ENCODE measurements at regions not wholly inside any gene's neighbourhood (a gene's known extent, or its start where the extent isn't known, plus 50 kb on each side); places are given as distances from the start of the nearest gene placed in this dataset.
"Not testable (repeated sequence)": the region's sequence is repeated elsewhere in the genome, so short reads cannot be mapped to it uniquely, and the experiment has no call there.

GRCh38 chr3:196141866-196142201 lies 59.9 kb upstream of the TFRC start:
- intact Hi-C loops (cut with DNase I; ENCODE audit: low total_unique reads), result no loop called here
- H3K4me3 ChIP-seq (ENCODE audit: low read depth, poor library complexity, severe bottlenecking), result no peak overlapping the region
- DNase-seq (ENCODE audit: low spot score in 2 of 2), result no peak
- 53% methylated on average over 6 of the region's 6 CpGs for WGBS, 2 donors
- TF ChIP-seq CTCF (IDR thresholded peaks at IDR 0.05) (no peak), POLR2A (IDR thresholded peaks at IDR 0.05) (no peak)

GRCh38 chr3:196141052-196141865 lies 59.4 kb upstream of the TFRC start:
- no peak overlapping the region for H3K4me3 ChIP-seq (ENCODE audit: low read depth, poor library complexity, severe bottlenecking)
- TF ChIP-seq POLR2A (IDR thresholded peaks at IDR 0.05) (no peak), CTCF (IDR thresholded peaks at IDR 0.05) (no peak)
- intact Hi-C loops (cut with DNase I; ENCODE audit: low total_unique reads), result no loop called here
- 78 to 79% methylated on average over 15 of the region's 15 CpGs for WGBS, 2 donors
- DNase-seq (ENCODE audit: low spot score in 2 of 2), result no peak

- no peak overlapping the region for H3K4me3 ChIP-seq (ENCODE audit: low read depth, poor library complexity, severe bottlenecking)
- 45 to 50% methylated on average over 12 of the region's 12 CpGs for WGBS, 2 donors
- intact Hi-C loops (cut with DNase I; ENCODE audit: low total_unique reads), result no loop called here
- DNase-seq (ENCODE audit: low spot score in 2 of 2), result no peak
- TF ChIP-seq POLR2A (IDR thresholded peaks at IDR 0.05) (no peak), CTCF (IDR thresholded peaks at IDR 0.05) (no peak)
Observed at GRCh38 chr3:196140224-196140623, 58.3 kb upstream of the TFRC start.

GRCh38 chr3:196139281-196139680 lies 57.4 kb upstream of the TFRC start:
- H3K4me3 ChIP-seq (ENCODE audit: low read depth, poor library complexity, severe bottlenecking), result no peak overlapping the region
- no peak for DNase-seq (ENCODE audit: low spot score in 2 of 2)
- TF ChIP-seq CTCF (IDR thresholded peaks at IDR 0.05), result no peak
- intact Hi-C loops (cut with DNase I; ENCODE audit: low total_unique reads), result no loop called here
- WGBS, 2 donors, result 76 to 91% methylated on average over 7 of the region's 7 CpGs

- 44 to 53% methylated on average over 12 of the region's 12 CpGs for WGBS, 2 donors
- DNase-seq (ENCODE audit: low spot score in 2 of 2), result no peak
- no peak for TF ChIP-seq POLR2A (IDR thresholded peaks at IDR 0.05)
- TF ChIP-seq CTCF (IDR thresholded peaks at IDR 0.05), result no peak
- intact Hi-C loops (cut with DNase I; ENCODE audit: low total_unique reads), result no loop called here
- H3K4me3 ChIP-seq (ENCODE audit: low read depth, poor library complexity, severe bottlenecking), result no peak overlapping the region
Observed at GRCh38 chr3:196138482-196139254, 56.8 kb upstream of the TFRC start.

GRCh38 chr3:196136640-196136989 lies 54.7 kb upstream of the TFRC start:
- intact Hi-C loops (cut with DNase I; ENCODE audit: low total_unique reads); DNase-seq (ENCODE audit: low spot score in 2 of 2); H3K4me3 ChIP-seq (ENCODE audit: low read depth, poor library complexity, severe bottlenecking): not testable (repeated sequence)
- whole genome bisulfite sequencing, 2 donors, result 43 to 55% methylated on average over 9 of the region's 9 CpGs
